ENCODE measurements at regions not wholly inside any gene's neighbourhood (a gene's known extent, or its start where the extent isn't known, plus 50 kb on each side); places are given as distances from the start of the nearest gene placed in this dataset.

DNA sequence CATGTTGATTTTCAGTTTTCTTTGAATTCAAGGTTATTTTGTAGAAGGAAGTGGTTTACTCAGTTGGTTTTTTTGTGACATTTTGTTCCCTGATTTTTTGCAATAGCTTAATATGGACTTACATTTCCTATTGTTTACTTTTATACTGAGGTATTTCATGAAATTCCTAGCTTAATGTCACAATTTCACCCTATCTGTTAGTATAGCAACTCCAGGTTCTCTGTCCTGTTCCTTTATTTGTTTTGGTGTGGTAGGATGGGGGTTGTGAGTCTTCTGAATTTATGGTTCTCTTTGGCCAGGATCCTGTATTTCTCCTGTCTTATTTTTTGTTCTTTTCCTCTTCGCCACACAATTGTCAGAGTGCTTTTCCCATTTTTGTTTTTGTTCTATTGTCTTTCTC, 523.4 kb upstream of the ARRDC3 start:
- TF ChIP-seq FOXM1 (IDR thresholded peaks at IDR 0.05; ENCODE audit: borderline replicate concordance, low read depth) (no peak), EGR1 (IDR thresholded peaks at IDR 0.05) (no peak), CEBPB (IDR thresholded peaks at IDR 0.05) (no peak), YY1 (IDR thresholded peaks at IDR 0.05; ENCODE audit: low read depth) (no peak), CREB1 (IDR thresholded peaks at IDR 0.05; ENCODE audit: low read depth) (no peak), EP300 (IDR thresholded peaks at IDR 0.05; ENCODE audit: borderline replicate concordance) (no peak)

DNA sequence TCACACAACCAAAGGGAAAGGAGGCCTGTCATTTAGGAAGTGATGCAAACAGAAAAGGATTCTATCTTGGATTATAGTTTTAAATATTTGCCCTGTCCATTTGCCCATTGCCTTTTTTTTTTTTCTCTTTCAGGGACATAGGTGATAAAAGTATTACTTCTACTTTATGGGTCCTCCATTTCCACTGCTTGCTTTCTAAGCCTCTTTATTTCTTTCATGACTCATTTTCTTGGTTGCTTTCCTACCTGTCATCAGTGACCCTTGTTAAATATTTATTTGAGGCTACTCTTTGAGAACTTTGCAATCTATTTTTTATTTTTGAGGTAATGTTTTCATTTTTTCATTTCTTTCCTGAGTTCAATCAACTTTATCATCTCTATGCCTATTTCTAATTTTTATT, 522.9 kb upstream of the ARRDC3 start:
- TF ChIP-seq, protein P1, sequence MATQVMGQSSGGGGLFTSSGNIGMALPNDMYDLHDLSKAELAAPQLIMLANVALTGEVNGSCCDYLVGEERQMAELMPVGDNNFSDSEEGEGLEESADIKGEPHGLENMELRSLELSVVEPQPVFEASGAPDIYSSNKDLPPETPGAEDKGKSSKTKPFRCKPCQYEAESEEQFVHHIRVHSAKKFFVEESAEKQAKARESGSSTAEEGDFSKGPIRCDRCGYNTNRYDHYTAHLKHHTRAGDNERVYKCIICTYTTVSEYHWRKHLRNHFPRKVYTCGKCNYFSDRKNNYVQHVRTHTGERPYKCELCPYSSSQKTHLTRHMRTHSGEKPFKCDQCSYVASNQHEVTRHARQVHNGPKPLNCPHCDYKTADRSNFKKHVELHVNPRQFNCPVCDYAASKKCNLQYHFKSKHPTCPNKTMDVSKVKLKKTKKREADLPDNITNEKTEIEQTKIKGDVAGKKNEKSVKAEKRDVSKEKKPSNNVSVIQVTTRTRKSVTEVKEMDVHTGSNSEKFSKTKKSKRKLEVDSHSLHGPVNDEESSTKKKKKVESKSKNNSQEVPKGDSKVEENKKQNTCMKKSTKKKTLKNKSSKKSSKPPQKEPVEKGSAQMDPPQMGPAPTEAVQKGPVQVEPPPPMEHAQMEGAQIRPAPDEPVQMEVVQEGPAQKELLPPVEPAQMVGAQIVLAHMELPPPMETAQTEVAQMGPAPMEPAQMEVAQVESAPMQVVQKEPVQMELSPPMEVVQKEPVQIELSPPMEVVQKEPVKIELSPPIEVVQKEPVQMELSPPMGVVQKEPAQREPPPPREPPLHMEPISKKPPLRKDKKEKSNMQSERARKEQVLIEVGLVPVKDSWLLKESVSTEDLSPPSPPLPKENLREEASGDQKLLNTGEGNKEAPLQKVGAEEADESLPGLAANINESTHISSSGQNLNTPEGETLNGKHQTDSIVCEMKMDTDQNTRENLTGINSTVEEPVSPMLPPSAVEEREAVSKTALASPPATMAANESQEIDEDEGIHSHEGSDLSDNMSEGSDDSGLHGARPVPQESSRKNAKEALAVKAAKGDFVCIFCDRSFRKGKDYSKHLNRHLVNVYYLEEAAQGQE (IDR thresholded peaks at IDR 0.05; ENCODE audit: low read depth) = no peak
- TF ChIP-seq EP300 (IDR thresholded peaks at IDR 0.05; ENCODE audit: borderline replicate concordance) (no peak), EGR1 (IDR thresholded peaks at IDR 0.05) (no peak), YY1 (IDR thresholded peaks at IDR 0.05; ENCODE audit: low read depth) (no peak), ZBTB7A (IDR thresholded peaks at IDR 0.05; ENCODE audit: low read depth) (no peak), TEAD4 (IDR thresholded peaks at IDR 0.05) (no peak), TCF12 (IDR thresholded peaks at IDR 0.05; ENCODE audit: low read depth) (no peak), FOXM1 (IDR thresholded peaks at IDR 0.05; ENCODE audit: borderline replicate concordance, low read depth) (no peak), CEBPB (IDR thresholded peaks at IDR 0.05) (no peak), RAD21 (IDR thresholded peaks at IDR 0.05; ENCODE audit: low read depth) (no peak), NFIC (IDR thresholded peaks at IDR 0.05) (no peak), CREB1 (IDR thresholded peaks at IDR 0.05; ENCODE audit: low read depth) (no peak), TAF1 (IDR thresholded peaks at IDR 0.05; ENCODE audit: low read depth) (no peak)
- TF ChIP-seq, protein P2, sequence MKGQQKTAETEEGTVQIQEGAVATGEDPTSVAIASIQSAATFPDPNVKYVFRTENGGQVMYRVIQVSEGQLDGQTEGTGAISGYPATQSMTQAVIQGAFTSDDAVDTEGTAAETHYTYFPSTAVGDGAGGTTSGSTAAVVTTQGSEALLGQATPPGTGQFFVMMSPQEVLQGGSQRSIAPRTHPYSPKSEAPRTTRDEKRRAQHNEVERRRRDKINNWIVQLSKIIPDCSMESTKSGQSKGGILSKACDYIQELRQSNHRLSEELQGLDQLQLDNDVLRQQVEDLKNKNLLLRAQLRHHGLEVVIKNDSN (IDR thresholded peaks at IDR 0.05) = no peak
- TF ChIP-seq, protein P3, sequence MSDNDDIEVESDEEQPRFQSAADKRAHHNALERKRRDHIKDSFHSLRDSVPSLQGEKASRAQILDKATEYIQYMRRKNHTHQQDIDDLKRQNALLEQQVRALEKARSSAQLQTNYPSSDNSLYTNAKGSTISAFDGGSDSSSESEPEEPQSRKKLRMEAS (IDR thresholded peaks at IDR 0.05) = no peak

DNA sequence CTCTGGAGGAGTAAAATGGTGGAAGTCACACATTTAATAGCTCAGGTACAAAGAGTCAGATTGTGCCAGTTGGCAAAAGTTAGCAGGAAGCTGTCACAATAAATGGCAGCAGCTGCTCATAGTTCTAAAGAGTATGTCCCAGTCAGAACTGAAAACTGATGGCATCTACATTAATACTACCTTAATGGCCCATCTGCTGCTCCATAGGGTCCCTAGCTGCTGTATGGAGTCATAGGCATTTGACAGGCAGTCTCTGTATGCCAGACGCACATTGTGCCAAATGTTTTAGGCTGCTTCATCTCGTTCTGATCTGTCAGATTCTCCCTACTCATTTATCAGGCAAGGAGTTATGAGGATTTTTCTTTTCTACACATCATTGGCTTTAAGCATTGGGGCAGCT, 515.8 kb upstream of the ARRDC3 start:
- no peak for TF ChIP-seq YY1 (IDR thresholded peaks at IDR 0.05; ENCODE audit: low read depth)
- TF ChIP-seq EGR1 (IDR thresholded peaks at IDR 0.05) = no peak
- no peak for TF ChIP-seq TAF1 (IDR thresholded peaks at IDR 0.05; ENCODE audit: low read depth)
- TF ChIP-seq EP300 (IDR thresholded peaks at IDR 0.05; ENCODE audit: borderline replicate concordance) = no peak
- no peak for TF ChIP-seq TEAD4 (IDR thresholded peaks at IDR 0.05)
- TF ChIP-seq, protein P3 (IDR thresholded peaks at IDR 0.05) = no peak
- no peak for TF ChIP-seq CEBPB (IDR thresholded peaks at IDR 0.05)
- TF ChIP-seq RAD21 (IDR thresholded peaks at IDR 0.05; ENCODE audit: low read depth) = no peak

DNA sequence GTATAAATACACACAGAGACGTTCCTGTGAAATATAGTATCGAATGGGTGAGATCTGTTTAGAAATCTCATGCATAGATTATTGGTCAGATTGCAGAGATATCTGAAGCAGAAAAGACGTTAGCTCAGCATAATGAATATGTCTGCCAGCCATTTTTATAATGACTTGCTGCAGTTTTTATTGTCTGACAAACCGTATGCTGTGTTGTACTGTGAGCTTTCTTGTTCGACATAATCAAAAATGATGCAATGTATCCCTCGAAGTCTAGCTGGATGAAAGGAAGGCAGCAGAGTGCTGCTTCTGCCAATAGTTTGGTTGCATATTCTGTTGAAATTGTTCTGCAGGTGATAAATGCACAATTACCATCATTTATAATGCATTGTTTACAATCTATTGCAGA, 514.9 kb upstream of the ARRDC3 start:
- no peak for TF ChIP-seq RAD21 (IDR thresholded peaks at IDR 0.05; ENCODE audit: low read depth)
- no peak for TF ChIP-seq NFIC (IDR thresholded peaks at IDR 0.05)
- TF ChIP-seq EP300 (IDR thresholded peaks at IDR 0.05; ENCODE audit: borderline replicate concordance) = no peak
- TF ChIP-seq TCF12 (IDR thresholded peaks at IDR 0.05; ENCODE audit: low read depth) = no peak
- no peak for TF ChIP-seq FOXM1 (IDR thresholded peaks at IDR 0.05; ENCODE audit: borderline replicate concordance, low read depth)

DNA sequence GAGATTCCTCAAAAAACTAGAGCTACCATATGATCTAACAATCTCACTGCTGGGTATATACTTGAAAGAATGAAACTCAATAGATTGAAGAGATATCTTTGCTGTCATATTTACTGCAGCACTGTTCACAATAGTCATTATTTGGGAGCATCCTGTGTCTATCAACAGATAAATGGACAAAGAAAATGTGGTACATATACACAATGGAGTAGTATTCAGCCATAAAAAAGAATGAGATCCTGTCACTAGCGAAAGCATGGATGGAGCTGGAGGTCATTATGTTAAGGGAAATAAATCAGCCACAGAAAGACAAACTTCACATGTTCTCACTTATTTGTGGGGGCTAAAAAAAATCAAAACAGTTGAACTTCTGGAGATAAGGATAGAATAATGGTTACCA, 505.7 kb upstream of the ARRDC3 start:
- no peak for TF ChIP-seq CEBPB (IDR thresholded peaks at IDR 0.05)
- no peak for TF ChIP-seq TCF12 (IDR thresholded peaks at IDR 0.05; ENCODE audit: low read depth)
- TF ChIP-seq RAD21 (IDR thresholded peaks at IDR 0.05; ENCODE audit: low read depth) = no peak
- no peak for TF ChIP-seq TAF1 (IDR thresholded peaks at IDR 0.05; ENCODE audit: low read depth)
- no peak for TF ChIP-seq EGR1 (IDR thresholded peaks at IDR 0.05)
- TF ChIP-seq FOXM1 (IDR thresholded peaks at IDR 0.05; ENCODE audit: borderline replicate concordance, low read depth) = no peak
- TF ChIP-seq EP300 (IDR thresholded peaks at IDR 0.05; ENCODE audit: borderline replicate concordance) = no peak
- TF ChIP-seq, protein P1 (IDR thresholded peaks at IDR 0.05; ENCODE audit: low read depth) = no peak
- TF ChIP-seq CREB1 (IDR thresholded peaks at IDR 0.05; ENCODE audit: low read depth) = no peak
- TF ChIP-seq ZBTB7A (IDR thresholded peaks at IDR 0.05; ENCODE audit: low read depth) = no peak
- TF ChIP-seq, protein P3 (IDR thresholded peaks at IDR 0.05) = no peak
- TF ChIP-seq, protein P2 (IDR thresholded peaks at IDR 0.05) = no peak
- no peak for TF ChIP-seq TEAD4 (IDR thresholded peaks at IDR 0.05)
- TF ChIP-seq YY1 (IDR thresholded peaks at IDR 0.05; ENCODE audit: low read depth) = no peak
- TF ChIP-seq NFIC (IDR thresholded peaks at IDR 0.05) = no peak
